SK-N-SH treated with all-trans-retinoic acid at 6 μM for 48 hours (cell line): ENCODE measurements at regions not wholly inside any gene's neighbourhood (a gene's known extent, or its start where the extent isn't known, plus 50 kb on each side); places are given as distances from the start of the nearest gene placed in this dataset.

Experiments used
- ATAC-seq: fragments of 200-7000 bp; cut with Tn5 transposase; 3 replicates; pipeline ENCODE4 v1.9.1; 2020; ENCODE audit warnings: mild to moderate bottlenecking, moderate library complexity
- BACH2 ChIP-seq: fragments of 250-450 bp; sonication (Bioruptor Pico); IDR thresholded peaks from 2 replicates; pipeline ENCODE4 v1.9.0; 2021; ENCODE audit warnings: mild to moderate bottlenecking, borderline replicate concordance
- CSRNP3 ChIP-seq: fragments of 250-450 bp; sonication (Bioruptor Pico); IDR thresholded peaks from 2 replicates; pipeline ENCODE4 v1.5.1; 2021; ENCODE audit warnings: mild to moderate bottlenecking, moderate library complexity
- ESRRG ChIP-seq: fragments of 250-450 bp; sonication (Bioruptor Pico); IDR thresholded peaks from 2 replicates; pipeline ENCODE4 v1.6.1; 2021; ENCODE audit warnings: mild to moderate bottlenecking
- GLIS3 ChIP-seq: fragments of 250-450 bp; sonication (Bioruptor Pico); IDR thresholded peaks from 2 replicates; pipeline ENCODE4 v1.5.0; 2020; ENCODE audit warnings: mild to moderate bottlenecking, moderate library complexity
- OSR1 ChIP-seq: fragments of 250-450 bp; sonication (Bioruptor Pico); IDR thresholded peaks from 2 replicates; pipeline ENCODE4 v1.8.0; 2022; ENCODE audit warnings: moderate library complexity, mild to moderate bottlenecking, inconsistent platforms
- PPARA ChIP-seq: fragments of 250-450 bp; sonication (Bioruptor Pico); IDR thresholded peaks from 2 replicates; pipeline ENCODE4 v1.5.0; 2020; ENCODE audit warnings: mild to moderate bottlenecking, borderline replicate concordance
- RARB ChIP-seq: fragments of 250-450 bp; sonication (Bioruptor Pico); IDR thresholded peaks from 2 replicates; pipeline ENCODE4 v1.8.0; 2021; ENCODE audit warnings: mild to moderate bottlenecking, moderate library complexity
- TOX ChIP-seq: fragments of 250-450 bp; sonication (Bioruptor Pico); IDR thresholded peaks from 2 replicates; pipeline ENCODE4 v1.8.0; 2021; ENCODE audit warnings: mild to moderate bottlenecking, moderate library complexity, borderline replicate concordance
- TSHZ2 ChIP-seq: fragments of 250-450 bp; sonication (Bioruptor Pico); IDR thresholded peaks from 2 replicates; pipeline ENCODE4 v1.5.0; 2020; ENCODE audit warnings: mild to moderate bottlenecking, moderate library complexity
- ZFP3 ChIP-seq: fragments of 250-450 bp; sonication (Bioruptor Pico); IDR thresholded peaks from 2 replicates; pipeline ENCODE4 v1.5.0; 2020; ENCODE audit warnings: mild to moderate bottlenecking, moderate library complexity
- ZNF565 ChIP-seq: fragments of 450-650 bp; formaldehyde crosslinking; conservative IDR thresholded peaks from 2 replicates; pipeline ENCODE4 v1.5.0; 2020; ENCODE audit warnings: low read depth, mild to moderate bottlenecking, moderate library complexity
- ZNF70 ChIP-seq: fragments of 450-650 bp; formaldehyde crosslinking; IDR thresholded peaks from 2 replicates; pipeline ENCODE4 v1.5.0; 2020; ENCODE audit warnings: mild to moderate bottlenecking, moderate library complexity
- TF ChIP-seq, protein P1 (sequence below): fragments of 250-450 bp; sonication (Bioruptor Pico); IDR thresholded peaks from 2 replicates; pipeline ENCODE4 v1.8.0; 2021; ENCODE audit warnings: low read depth, mild to moderate bottlenecking, moderate library complexity, borderline replicate concordance
- TF ChIP-seq, protein P2 (sequence below): fragments of 250-450 bp; sonication (Bioruptor Pico); IDR thresholded peaks from 2 replicates; pipeline ENCODE4 v1.8.0; 2020; ENCODE audit warnings: mild to moderate bottlenecking, moderate library complexity, borderline replicate concordance
- TF ChIP-seq, protein P3 (sequence below): fragments of 250-450 bp; sonication (Bioruptor Pico); IDR thresholded peaks from 2 replicates; pipeline ENCODE4 v1.5.1; 2020; ENCODE audit warnings: low read depth, mild to moderate bottlenecking, moderate library complexity

- TF ChIP-seq TOX: no peak
- TF ChIP-seq GLIS3: no peak
- no peak for TF ChIP-seq ESRRG (CRISPR knock-in tag)
- no peak for TF ChIP-seq CSRNP3 (CRISPR knock-in tag)
- TF ChIP-seq, protein P1, sequence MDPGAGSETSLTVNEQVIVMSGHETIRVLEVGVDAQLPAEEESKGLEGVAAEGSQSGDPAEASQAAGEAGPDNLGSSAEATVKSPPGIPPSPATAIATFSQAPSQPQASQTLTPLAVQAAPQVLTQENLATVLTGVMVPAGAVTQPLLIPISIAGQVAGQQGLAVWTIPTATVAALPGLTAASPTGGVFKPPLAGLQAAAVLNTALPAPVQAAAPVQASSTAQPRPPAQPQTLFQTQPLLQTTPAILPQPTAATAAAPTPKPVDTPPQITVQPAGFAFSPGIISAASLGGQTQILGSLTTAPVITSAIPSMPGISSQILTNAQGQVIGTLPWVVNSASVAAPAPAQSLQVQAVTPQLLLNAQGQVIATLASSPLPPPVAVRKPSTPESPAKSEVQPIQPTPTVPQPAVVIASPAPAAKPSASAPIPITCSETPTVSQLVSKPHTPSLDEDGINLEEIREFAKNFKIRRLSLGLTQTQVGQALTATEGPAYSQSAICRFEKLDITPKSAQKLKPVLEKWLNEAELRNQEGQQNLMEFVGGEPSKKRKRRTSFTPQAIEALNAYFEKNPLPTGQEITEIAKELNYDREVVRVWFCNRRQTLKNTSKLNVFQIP: no peak
- no peak for TF ChIP-seq ZNF70 (CRISPR knock-in tag)
- TF ChIP-seq BACH2 (CRISPR knock-in tag): no peak
- TF ChIP-seq OSR1 (CRISPR knock-in tag): no peak
- no peak for TF ChIP-seq PPARA (CRISPR knock-in tag)
- TF ChIP-seq ZNF565 (CRISPR knock-in tag): no peak
- no peak for ATAC-seq
Observed at GRCh38 chr11:33594188-33594587, 106.4 kb downstream of the C11orf91 start.

DNA sequence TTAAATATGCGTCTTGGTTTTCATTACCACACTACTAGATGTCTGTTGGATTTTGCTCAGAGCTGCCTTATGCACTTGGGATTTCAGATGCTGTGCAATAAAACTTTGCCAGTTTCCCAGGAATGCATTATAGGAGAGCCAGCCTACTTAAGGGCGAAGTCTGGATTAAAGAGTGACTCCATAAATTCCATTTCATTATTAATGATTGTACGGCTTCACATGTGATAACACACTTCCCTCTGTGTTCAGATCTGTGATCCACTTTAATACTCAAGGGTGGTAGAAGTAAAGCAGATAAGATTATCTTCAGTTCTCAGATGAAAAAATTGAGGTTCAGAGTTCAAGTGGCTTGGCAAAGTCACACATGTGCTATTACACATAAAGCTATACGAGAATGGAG is 110.2 kb downstream of the C11orf91 start:
- ATAC-seq: no peak

DNA sequence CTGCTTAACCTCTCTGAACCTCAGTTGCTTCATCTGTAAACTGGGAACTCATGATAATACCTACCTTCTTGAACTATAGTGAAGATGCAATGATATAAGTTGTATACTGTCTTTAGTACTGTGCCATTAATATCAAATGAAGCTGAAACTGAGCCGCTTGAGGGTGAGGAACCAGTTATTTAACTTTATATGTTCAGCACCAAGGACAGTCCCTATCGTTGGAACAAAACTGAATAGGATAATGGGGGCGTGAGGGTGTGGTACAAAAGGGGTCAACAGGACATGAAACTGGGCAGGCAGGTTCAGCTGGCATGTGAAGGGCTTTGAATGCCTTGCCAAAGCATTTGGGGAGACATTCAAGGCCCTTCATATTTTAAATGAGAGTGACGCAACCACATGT is 112.6 kb downstream of the C11orf91 start:
- no peak for ATAC-seq
- TF ChIP-seq ZFP3 (CRISPR knock-in tag) (no peak), ZNF70 (CRISPR knock-in tag) (no peak), TOX (no peak), RARB (CRISPR knock-in tag) (no peak)
- TF ChIP-seq, all 23 proteins: peak for 0

More for the DNA sequence above, 110.2 kb downstream of the C11orf91 start:
- TF ChIP-seq BACH2 (CRISPR knock-in tag): no peak
- TF ChIP-seq, protein P1: no peak
- no peak for TF ChIP-seq TSHZ2 (CRISPR knock-in tag)
- TF ChIP-seq ESRRG (CRISPR knock-in tag): no peak

DNA sequence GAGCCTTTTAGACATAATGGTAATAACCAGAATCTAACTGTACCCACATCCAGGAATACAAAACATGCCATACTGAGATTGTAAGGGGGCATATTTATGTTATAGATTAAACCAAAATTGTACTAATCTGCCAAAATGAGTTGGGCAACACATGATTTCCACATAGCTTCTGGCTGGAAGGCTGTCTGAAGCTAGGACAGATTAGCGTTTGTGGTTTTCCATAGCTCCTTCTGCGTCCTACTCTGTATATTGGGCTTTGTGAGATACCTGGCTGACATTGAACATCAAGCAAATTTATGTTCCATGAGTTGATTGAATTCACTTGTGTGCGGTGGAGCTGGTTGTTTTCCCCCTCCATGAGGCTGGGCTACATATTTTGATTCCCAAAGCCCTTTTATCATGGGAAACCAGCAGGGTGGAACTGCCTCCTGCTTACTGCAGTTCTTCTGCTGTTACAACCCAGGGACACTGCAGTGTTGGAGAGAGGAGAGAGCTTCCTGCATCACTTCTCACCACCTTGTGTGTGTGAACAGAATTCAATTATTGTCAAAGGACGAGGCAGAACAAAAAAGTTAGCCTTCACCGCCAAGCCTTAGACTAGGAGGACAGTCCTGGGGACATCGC is 114.9 kb downstream of the C11orf91 start:
- ATAC-seq: no peak

More for the DNA sequence above, 114.9 kb downstream of the C11orf91 start:
- TF ChIP-seq, protein P2, sequence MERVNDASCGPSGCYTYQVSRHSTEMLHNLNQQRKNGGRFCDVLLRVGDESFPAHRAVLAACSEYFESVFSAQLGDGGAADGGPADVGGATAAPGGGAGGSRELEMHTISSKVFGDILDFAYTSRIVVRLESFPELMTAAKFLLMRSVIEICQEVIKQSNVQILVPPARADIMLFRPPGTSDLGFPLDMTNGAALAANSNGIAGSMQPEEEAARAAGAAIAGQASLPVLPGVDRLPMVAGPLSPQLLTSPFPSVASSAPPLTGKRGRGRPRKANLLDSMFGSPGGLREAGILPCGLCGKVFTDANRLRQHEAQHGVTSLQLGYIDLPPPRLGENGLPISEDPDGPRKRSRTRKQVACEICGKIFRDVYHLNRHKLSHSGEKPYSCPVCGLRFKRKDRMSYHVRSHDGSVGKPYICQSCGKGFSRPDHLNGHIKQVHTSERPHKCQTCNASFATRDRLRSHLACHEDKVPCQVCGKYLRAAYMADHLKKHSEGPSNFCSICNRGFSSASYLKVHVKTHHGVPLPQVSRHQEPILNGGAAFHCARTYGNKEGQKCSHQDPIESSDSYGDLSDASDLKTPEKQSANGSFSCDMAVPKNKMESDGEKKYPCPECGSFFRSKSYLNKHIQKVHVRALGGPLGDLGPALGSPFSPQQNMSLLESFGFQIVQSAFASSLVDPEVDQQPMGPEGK (CRISPR knock-in tag): no peak
- no peak for TF ChIP-seq PPARA (CRISPR knock-in tag)
- no peak for TF ChIP-seq BACH2 (CRISPR knock-in tag)
- no peak for TF ChIP-seq CSRNP3 (CRISPR knock-in tag)
- TF ChIP-seq, protein P3, sequence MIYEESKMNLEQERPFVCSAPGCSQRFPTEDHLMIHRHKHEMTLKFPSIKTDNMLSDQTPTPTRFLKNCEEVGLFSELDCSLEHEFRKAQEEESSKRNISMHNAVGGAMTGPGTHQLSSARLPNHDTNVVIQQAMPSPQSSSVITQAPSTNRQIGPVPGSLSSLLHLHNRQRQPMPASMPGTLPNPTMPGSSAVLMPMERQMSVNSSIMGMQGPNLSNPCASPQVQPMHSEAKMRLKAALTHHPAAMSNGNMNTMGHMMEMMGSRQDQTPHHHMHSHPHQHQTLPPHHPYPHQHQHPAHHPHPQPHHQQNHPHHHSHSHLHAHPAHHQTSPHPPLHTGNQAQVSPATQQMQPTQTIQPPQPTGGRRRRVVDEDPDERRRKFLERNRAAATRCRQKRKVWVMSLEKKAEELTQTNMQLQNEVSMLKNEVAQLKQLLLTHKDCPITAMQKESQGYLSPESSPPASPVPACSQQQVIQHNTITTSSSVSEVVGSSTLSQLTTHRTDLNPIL (CRISPR knock-in tag): no peak
- TF ChIP-seq OSR1 (CRISPR knock-in tag): no peak
- TF ChIP-seq TOX: no peak
- TF ChIP-seq ZFP3 (CRISPR knock-in tag): no peak
- no peak for TF ChIP-seq ZNF565 (CRISPR knock-in tag)
